ENCODE measurements at regions not wholly inside any gene's neighbourhood (a gene's known extent, or its start where the extent isn't known, plus 50 kb on each side); places are given as distances from the start of the nearest gene placed in this dataset.

DNA sequence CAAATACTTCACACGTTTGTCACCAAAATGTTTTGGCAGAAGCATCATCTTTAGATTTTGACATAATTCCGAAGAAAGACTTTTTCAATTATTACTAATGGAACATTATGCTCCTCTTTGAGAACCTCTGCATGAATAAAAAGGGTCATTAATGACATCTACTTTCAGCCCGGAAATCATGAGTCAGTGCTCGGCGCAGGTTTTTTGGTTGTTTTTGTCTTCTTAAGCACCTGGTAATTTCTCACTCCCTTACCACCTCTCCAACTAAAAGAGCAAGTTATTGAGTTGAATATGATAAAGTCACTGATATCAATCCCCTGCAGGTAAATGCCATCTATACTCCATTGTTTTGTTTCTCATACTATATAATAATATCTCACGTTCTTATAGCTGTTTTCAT lies 113.0 kb upstream of the PBX1 start:
- no peak for TF ChIP-seq SMC3 (IDR thresholded peaks at IDR 0.05; ENCODE audit: low read depth, low read length)
- TF ChIP-seq POLR2AphosphoS5 (IDR thresholded peaks at IDR 0.05; ENCODE audit: low read depth, low read length): no peak
- no peak for TF ChIP-seq TEAD4 (IDR thresholded peaks at IDR 0.05; ENCODE audit: borderline replicate concordance, insufficient read depth)

Data from SK-N-SH (cell line).